ENCODE measurements at regions not wholly inside any gene's neighbourhood (a gene's known extent, or its start where the extent isn't known, plus 50 kb on each side); places are given as distances from the start of the nearest gene placed in this dataset.

GRCh38 chr18:61612517-61612916 is 279.3 kb downstream of the CDH20 start:
- no peak for TF ChIP-seq SP1 (IDR thresholded peaks at IDR 0.05; ENCODE audit: low read depth)
- peak in 1 of 3 experiments; percentile 4; a peak in 1 of 6 replicates for TF ChIP-seq CTCF (IDR thresholded peaks at IDR 0.05 in 2 of 3, conservative IDR thresholded peaks at IDR 0.05 in 1 of 3; ENCODE audit: borderline replicate concordance in 1 of 3, insufficient read depth in 1 of 3, low read depth in 2 of 3, low read length in 2 of 3)
- TF ChIP-seq POLR2A (IDR thresholded peaks at IDR 0.05; ENCODE audit: borderline replicate concordance, extremely low read depth, insufficient read depth, insufficient read length) = no peak
- peak; percentile 8; the same call in 1 of the 2 replicates for TF ChIP-seq RAD21 (IDR thresholded peaks at IDR 0.05; ENCODE audit: low read depth)
- TF ChIP-seq SIN3A (IDR thresholded peaks at IDR 0.05; ENCODE audit: low read depth) = no peak
- TF ChIP-seq YY1 (IDR thresholded peaks at IDR 0.05; ENCODE audit: extremely low read depth, insufficient replicate concordance, low read depth, low read length) = no peak
- no peak for TF ChIP-seq CEBPB (IDR thresholded peaks at IDR 0.05; ENCODE audit: low read depth)
- no peak for TF ChIP-seq SRF (IDR thresholded peaks at IDR 0.05; ENCODE audit: low read depth)
- no peak for TF ChIP-seq ZBTB33 (IDR thresholded peaks at IDR 0.05; ENCODE audit: extremely low read depth, insufficient replicate concordance, low read length)

Data from HCT116 (cell line).